Ishikawa (cell line): ENCODE measurements at regions not wholly inside any gene's neighbourhood (a gene's known extent, or its start where the extent isn't known, plus 50 kb on each side); places are given as distances from the start of the nearest gene placed in this dataset.

Experiments
- EP300 ChIP-seq: IDR thresholded peaks from 2 replicates; pipeline ENCODE4 v1.6.1; 2012; ENCODE audit warnings: borderline replicate concordance
- FOXM1 ChIP-seq: IDR thresholded peaks from 2 replicates; pipeline ENCODE4 v1.6.1; 2012; ENCODE audit warnings: low read depth, borderline replicate concordance
- MAX ChIP-seq: IDR thresholded peaks from 2 replicates; pipeline ENCODE4 v1.6.1; 2012
- NFIC ChIP-seq: IDR thresholded peaks from 2 replicates; pipeline ENCODE4 v1.6.1; 2012
- RAD21 ChIP-seq: IDR thresholded peaks from 2 replicates; pipeline ENCODE4 v1.6.1; 2012; ENCODE audit warnings: low read depth
- REST ChIP-seq: IDR thresholded peaks from 2 replicates; pipeline ENCODE4 v1.6.1; 2012; ENCODE audit warnings: low read depth, mild to moderate bottlenecking
- TAF1 ChIP-seq: IDR thresholded peaks from 2 replicates; pipeline ENCODE4 v1.6.1; 2012; ENCODE audit warnings: low read depth, mild to moderate bottlenecking
- TCF12 ChIP-seq: IDR thresholded peaks from 2 replicates; pipeline ENCODE4 v1.6.1; 2012; ENCODE audit warnings: low read depth
- YY1 ChIP-seq: IDR thresholded peaks from 2 replicates; pipeline ENCODE4 v1.6.1; 2012; ENCODE audit warnings: low read depth

- TF ChIP-seq YY1 (no peak), TAF1 (no peak), FOXM1 (no peak), MAX (no peak), REST (no peak), EP300 (no peak), NFIC (no peak), TCF12 (no peak), RAD21 (no peak)
These were observed 682.8 kb upstream of the NR2F2 start for GRCh38 chr15:95647531-95648277.
